ENCODE measurements at regions not wholly inside any gene's neighbourhood (a gene's known extent, or its start where the extent isn't known, plus 50 kb on each side); places are given as distances from the start of the nearest gene placed in this dataset.

GRCh38 chr5:53337827-53338226 is 142.6 kb upstream of the FST start:
- DNase-seq (no peak), ATAC-seq (ENCODE audit: low read depth) (no peak)
- Histone ChIP-seq H3K9me3 (ENCODE audit: control extremely low read depth in 1 of 3, control insufficient read depth in 2 of 3, insufficient read depth in 1 of 3, low read length in 2 of 3) (no peaks in the 10 kb centered on the region), H2AFZ (ENCODE audit: insufficient read depth, low read depth, low read length, poor library complexity, severe bottlenecking) (no peak overlapping the region), H3K9ac (ENCODE audit: low read length) (no peak overlapping the region), H3K79me2 (ENCODE audit: control insufficient read depth, insufficient read depth, low read length) (no peaks in the 10 kb centered on the region), H3K27me3 (replicated peaks in 1 of 4; ENCODE audit: control extremely low read depth in 1 of 4, control insufficient read depth in 3 of 4, insufficient read depth in 4 of 4, low read length in 3 of 4) (no peaks in the 10 kb centered on the region), H3K4me3 (ENCODE audit: control extremely low read depth in 1 of 5, extremely low read depth in 1 of 5, insufficient read depth in 1 of 5, low read depth in 2 of 5, low read length in 4 of 5) (no peak overlapping the region), H3K4me2 (replicated peaks; ENCODE audit: low read depth, low read length, poor library complexity, severe bottlenecking) (no peak overlapping the region), H3K36me3 (replicated peaks in 1 of 2; ENCODE audit: control extremely low read depth in 1 of 2, control insufficient read depth in 1 of 2, extremely low read depth in 1 of 2, insufficient read depth in 2 of 2, low read length in 1 of 2) (no peaks in the 10 kb centered on the region), H3K4me1 (ENCODE audit: control insufficient read depth in 2 of 2, insufficient read depth in 2 of 2, low read length in 2 of 2) (no peaks in the 10 kb centered on the region), H4K20me1 (ENCODE audit: control insufficient read depth, insufficient read depth, low read length, poor library complexity, severe bottlenecking) (no peaks in the 10 kb centered on the region), H3K27ac (ENCODE audit: low read length in 2 of 2) (no peak overlapping the region)
- no peak for TF ChIP-seq EZH2 (IDR thresholded peaks at IDR 0.05; ENCODE audit: borderline replicate concordance, insufficient read depth, low read depth, low read length, poor library complexity, severe bottlenecking)
- ChIA-PET POLR2A (no interaction called here), CTCF (no interaction called here)
- Mint-ChIP-seq H3K27me3 (no peaks in the 10 kb centered on the region), H3K9me3 (ENCODE audit: insufficient read depth) (no peaks in the 10 kb centered on the region), H3K27ac (no peak overlapping the region), H3K4me3 (no peak overlapping the region), H3K4me1 (no peaks in the 10 kb centered on the region)
- WGBS (ENCODE audit: insufficient coverage) = no CpG with 5 or more reads among the region's 1 CpG
- intact Hi-C loops (cut with micrococcal nuclease) = no loop called here

- Histone ChIP-seq H3K4me2 (replicated peaks; ENCODE audit: low read depth, low read length, poor library complexity, severe bottlenecking) (no peak overlapping the region), H3K27ac (ENCODE audit: low read length in 2 of 2) (no peak overlapping the region), H3K4me3 (ENCODE audit: control extremely low read depth in 1 of 5, extremely low read depth in 1 of 5, insufficient read depth in 1 of 5, low read depth in 2 of 5, low read length in 4 of 5) (no peak overlapping the region), H4K20me1 (ENCODE audit: control insufficient read depth, insufficient read depth, low read length, poor library complexity, severe bottlenecking) (no peaks in the 10 kb centered on the region), H3K36me3 (replicated peaks in 1 of 2; ENCODE audit: control extremely low read depth in 1 of 2, control insufficient read depth in 1 of 2, extremely low read depth in 1 of 2, insufficient read depth in 2 of 2, low read length in 1 of 2) (no peaks in the 10 kb centered on the region), H3K27me3 (replicated peaks in 1 of 4; ENCODE audit: control extremely low read depth in 1 of 4, control insufficient read depth in 3 of 4, insufficient read depth in 4 of 4, low read length in 3 of 4) (no peaks in the 10 kb centered on the region), H3K4me1 (ENCODE audit: control insufficient read depth in 2 of 2, insufficient read depth in 2 of 2, low read length in 2 of 2) (no peaks in the 10 kb centered on the region), H2AFZ (ENCODE audit: insufficient read depth, low read depth, low read length, poor library complexity, severe bottlenecking) (no peak overlapping the region), H3K9ac (ENCODE audit: low read length) (no peak overlapping the region), H3K9me3 (ENCODE audit: control extremely low read depth in 1 of 3, control insufficient read depth in 2 of 3, insufficient read depth in 1 of 3, low read length in 2 of 3) (peaks cover 0 to 3% (median 0%) of the 10 kb centered on the region in 3 donors), H3K79me2 (ENCODE audit: control insufficient read depth, insufficient read depth, low read length) (no peaks in the 10 kb centered on the region)
- Mint-ChIP-seq H3K4me1 (no peaks in the 10 kb centered on the region), H3K27me3 (no peaks in the 10 kb centered on the region), H3K9me3 (ENCODE audit: insufficient read depth) (no peaks in the 10 kb centered on the region), H3K27ac (no peak overlapping the region), H3K4me3 (no peak overlapping the region)
- TF ChIP-seq EZH2 (IDR thresholded peaks at IDR 0.05; ENCODE audit: borderline replicate concordance, insufficient read depth, low read depth, low read length, poor library complexity, severe bottlenecking) (no peak), CTCF (IDR thresholded peaks at IDR 0.05) (no peak)
- no peak for ATAC-seq (ENCODE audit: low read depth)
- DNase-seq = no peak
- intact Hi-C loops (cut with micrococcal nuclease) = no loop called here
- WGBS (ENCODE audit: insufficient coverage) = no CpG with 5 or more reads among the region's 2 CpGs
- POLR2A ChIA-PET = no interaction called here
- CTCF ChIA-PET = no interaction called here
Observed at GRCh38 chr5:53338971-53339370, 141.5 kb upstream of the FST start.

Data from B cell (primary cell).